ENCODE measurements at regions not wholly inside any gene's neighbourhood (a gene's known extent, or its start where the extent isn't known, plus 50 kb on each side); places are given as distances from the start of the nearest gene placed in this dataset.

- DNase-seq = no peak
- H3K4me1 ChIP-seq = no peaks in the 10 kb centered on the region
- H3K27me3 ChIP-seq = no peaks in the 10 kb centered on the region
- no peak for ATAC-seq
- H3K4me3 ChIP-seq = no peak overlapping the region
- TF ChIP-seq POLR2A (IDR thresholded peaks at IDR 0.05) = no peak
- TF ChIP-seq CTCF (IDR thresholded peaks at IDR 0.05) = no peak
- no peaks in the 10 kb centered on the region for H3K36me3 ChIP-seq
- WGBS (ENCODE audit: insufficient coverage, low coverage, low lambda C conversion rate, missing lambda C conversion rate) = 88% methylated on average over 1 of the region's 6 CpGs
- intact Hi-C loops (cut with DNase I) = loop anchor here in 1 of 2 donors (10.0 kb wide), 1 partner anchor 49 kb away; no protein-coding TSS in a partner anchor
- H3K9me3 ChIP-seq = no peaks in the 10 kb centered on the region
- H3K27ac ChIP-seq = no peak overlapping the region
Measured at GRCh38 chr10:29395409-29395808, 106.5 kb downstream of the LYZL1 start.

- Histone ChIP-seq H3K27ac (no peak overlapping the region), H3K27me3 (no peaks in the 10 kb centered on the region), H3K9me3 (no peaks in the 10 kb centered on the region), H3K4me3 (no peak overlapping the region), H3K36me3 (no peaks in the 10 kb centered on the region), H3K4me1 (no peaks in the 10 kb centered on the region)
- no peak for DNase-seq
- TF ChIP-seq CTCF (IDR thresholded peaks at IDR 0.05) = no peak
- TF ChIP-seq POLR2A (IDR thresholded peaks at IDR 0.05) = no peak
- ATAC-seq = no peak
- WGBS (ENCODE audit: insufficient coverage, low coverage, low lambda C conversion rate, missing lambda C conversion rate) = 44% methylated on average over 1 of the region's 2 CpGs
- intact Hi-C loops (cut with DNase I) = loop anchor here in 1 of 2 donors (10.0 kb wide), 1 partner anchor 48 kb away; no protein-coding TSS in a partner anchor
Measured at GRCh38 chr10:29397221-29397620, 108.4 kb downstream of the LYZL1 start.

- no peaks in the 10 kb centered on the region for H3K27me3 ChIP-seq
- ATAC-seq = no peak
- H3K36me3 ChIP-seq = no peaks in the 10 kb centered on the region
- H3K4me3 ChIP-seq = no peak overlapping the region
- DNase-seq = no peak
- H3K27ac ChIP-seq = no peak overlapping the region
- no peaks in the 10 kb centered on the region for H3K4me1 ChIP-seq
- H3K9me3 ChIP-seq = no peaks in the 10 kb centered on the region
- intact Hi-C loops (cut with DNase I) = no loop called here
- TF ChIP-seq CTCF (IDR thresholded peaks at IDR 0.05) (no peak), POLR2A (IDR thresholded peaks at IDR 0.05) (no peak)
Measured at GRCh38 chr10:29403208-29403607, 114.3 kb downstream of the LYZL1 start.

GRCh38 chr10:29407280-29407858 is 118.5 kb downstream of the LYZL1 start:
- Histone ChIP-seq H3K36me3 (no peaks in the 10 kb centered on the region), H3K4me3 (no peak overlapping the region), H3K27ac (no peak overlapping the region), H3K27me3 (no peaks in the 10 kb centered on the region), H3K9me3 (no peaks in the 10 kb centered on the region), H3K4me1 (peaks cover 0 to 24% (median 11%) of the 10 kb centered on the region in 4 donors)
- TF ChIP-seq POLR2A (IDR thresholded peaks at IDR 0.05) (no peak), CTCF (IDR thresholded peaks at IDR 0.05) (no peak)
- no peak for ATAC-seq
- intact Hi-C loops (cut with DNase I) = no loop called here
- WGBS (ENCODE audit: insufficient coverage, low coverage, low lambda C conversion rate, missing lambda C conversion rate) = 97% methylated on average over 2 of the region's 2 CpGs
- DNase-seq = no peak

Measured in right lobe of liver (tissue), 6 donors.